ACC112 (cell line): ENCODE measurements at regions not wholly inside any gene's neighbourhood (a gene's known extent, or its start where the extent isn't known, plus 50 kb on each side); places are given as distances from the start of the nearest gene placed in this dataset.

Source experiments
- H2AFZ ChIP-seq: fragments of 200-600 bp; sonication (generic); one replicate; pipeline ENCODE4 v1.6.0; 2017; ENCODE audit warnings: antibody characterized with exemption, low read length; ENCODE audit not compliant: unreplicated experiment
- H3K27ac ChIP-seq: fragments of 200-600 bp; sonication (generic); 2 replicates; pipeline ENCODE4 v1.5.1; 2014; ENCODE audit warnings: low read depth, mild to moderate bottlenecking, antibody characterized with exemption, low read length, moderate library complexity
- H3K27me3 ChIP-seq: fragments of 200-600 bp; sonication (generic); 2 replicates; pipeline ENCODE4 v1.6.1; 2014; ENCODE audit warnings: mild to moderate bottlenecking, antibody characterized with exemption, low read length, moderate library complexity, mixed read lengths; ENCODE audit not compliant: insufficient read depth
- H3K36me3 ChIP-seq: fragments of 200-600 bp; sonication (generic); 2 replicates; pipeline ENCODE4 v1.6.1; 2016; ENCODE audit warnings: mild to moderate bottlenecking, antibody characterized with exemption, low read length, moderate library complexity, mixed read lengths; ENCODE audit not compliant: insufficient read depth
- H3K4me1 ChIP-seq: fragments of 200-600 bp; sonication (generic); one replicate; pipeline ENCODE4 v1.6.1; 2016; ENCODE audit warnings: low read length, mixed read lengths; ENCODE audit not compliant: insufficient read depth, unreplicated experiment, control insufficient read depth
- H3K4me3 ChIP-seq: fragments of 200-600 bp; sonication (generic); 2 replicates; pipeline ENCODE4 v1.5.1; 2014; ENCODE audit warnings: mild to moderate bottlenecking, low read depth, low read length
- H3K79me2 ChIP-seq: fragments of 200-600 bp; sonication (generic); one replicate; pipeline ENCODE4 v1.6.0; 2016; ENCODE audit warnings: low read length; ENCODE audit not compliant: control insufficient read depth, unreplicated experiment, insufficient read depth

DNA sequence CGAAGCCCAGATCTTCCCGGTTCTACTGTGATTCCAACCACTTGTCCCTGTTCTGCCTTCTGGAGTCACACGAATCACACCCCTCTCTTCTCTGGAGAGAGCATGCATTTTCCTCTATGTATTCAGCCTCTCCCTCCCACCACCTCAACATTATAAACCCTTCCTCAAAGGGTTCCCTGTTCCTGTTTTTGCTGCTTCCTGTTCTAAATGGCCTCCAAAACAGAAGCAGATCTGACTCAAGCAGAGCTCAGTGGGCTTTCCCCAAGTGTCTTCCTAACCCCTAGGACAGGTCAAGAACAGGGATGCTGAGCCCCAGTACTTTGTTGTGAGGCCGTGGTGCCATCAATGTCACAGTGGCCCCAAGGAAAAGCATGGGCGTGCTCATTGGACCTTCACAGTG lies 75.7 kb upstream of the ARNT2 start:
- Histone ChIP-seq H3K36me3 (no peaks in the 10 kb centered on the region), H3K27me3 (peaks cover 11% of the 10 kb centered on the region; the same call in 1 of the 2 replicates), H3K4me1 (no peaks in the 10 kb centered on the region), H3K79me2 (no peaks in the 10 kb centered on the region), H3K4me3 (no peak overlapping the region), H3K27ac (no peak overlapping the region), H2AFZ (no peak overlapping the region)

DNA sequence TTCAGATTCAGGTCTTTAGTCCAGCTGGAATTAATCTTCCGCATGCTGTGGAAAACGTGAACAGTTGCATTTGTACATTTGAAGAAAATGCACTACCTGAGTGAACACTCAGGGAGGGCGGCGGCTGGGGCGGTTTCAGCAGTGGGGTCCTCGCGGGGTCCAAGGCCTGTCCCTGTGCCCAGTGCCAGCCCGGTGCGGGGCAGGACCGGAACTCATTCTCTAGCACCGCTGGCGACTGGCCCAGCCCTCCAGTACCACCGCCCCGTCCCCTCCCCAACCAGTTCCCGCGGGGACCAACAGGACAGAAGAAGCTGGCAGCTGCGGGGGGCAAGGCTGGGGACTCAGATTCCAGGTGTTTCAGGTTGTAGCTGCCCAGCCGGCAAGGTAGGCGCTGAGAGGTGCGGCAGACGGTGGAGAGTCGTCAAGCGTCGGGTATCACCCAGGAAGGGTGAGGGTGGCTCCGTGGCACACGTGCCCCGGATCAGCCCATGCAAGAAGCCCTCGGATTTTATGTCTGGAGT lies 72.2 kb upstream of the ARNT2 start:
- H2AFZ ChIP-seq = no peak overlapping the region
- H3K27me3 ChIP-seq = peaks cover 40% of the 10 kb centered on the region
- no peaks in the 10 kb centered on the region for H3K36me3 ChIP-seq
- H3K79me2 ChIP-seq = no peaks in the 10 kb centered on the region
- no peak overlapping the region for H3K27ac ChIP-seq
- H3K4me1 ChIP-seq = no peaks in the 10 kb centered on the region
- H3K4me3 ChIP-seq = no peak overlapping the region

DNA sequence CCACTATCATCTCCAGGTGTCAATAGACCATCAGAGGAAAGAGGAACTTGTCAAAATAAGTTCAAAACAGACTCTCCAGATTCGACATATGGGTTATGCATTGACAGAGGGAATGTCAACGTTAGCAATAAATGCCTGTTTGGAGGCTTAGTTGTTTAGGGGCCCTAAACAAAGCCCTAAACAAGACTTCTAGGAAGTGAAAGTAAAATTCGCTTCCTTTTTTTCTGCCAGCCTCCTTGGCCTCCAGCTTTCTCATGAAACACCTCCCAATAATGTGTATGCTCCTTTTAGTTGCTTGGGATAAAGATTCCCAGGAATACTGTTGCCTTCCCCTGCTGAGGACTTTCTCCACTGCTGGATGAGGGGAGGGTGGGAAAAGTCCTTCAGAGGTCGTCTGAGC lies 70.9 kb upstream of the ARNT2 start:
- no peaks in the 10 kb centered on the region for H3K79me2 ChIP-seq
- H3K27me3 ChIP-seq = peaks cover 50% of the 10 kb centered on the region
- no peaks in the 10 kb centered on the region for H3K4me1 ChIP-seq
- peak overlapping the region; percentile 62 for H2AFZ ChIP-seq
- peak overlapping the region; percentile 29; the same call in 1 of the 2 replicates for H3K4me3 ChIP-seq
- H3K36me3 ChIP-seq = no peaks in the 10 kb centered on the region
- no peak overlapping the region for H3K27ac ChIP-seq

GRCh38 chr15:80334521-80334920 lies 69.7 kb upstream of the ARNT2 start:
- Histone ChIP-seq H3K4me1 (no peaks in the 10 kb centered on the region), H3K36me3 (no peaks in the 10 kb centered on the region), H3K27me3 (peaks cover 58% of the 10 kb centered on the region), H3K79me2 (no peaks in the 10 kb centered on the region), H2AFZ (no peak overlapping the region), H3K27ac (no peak overlapping the region), H3K4me3 (no peak overlapping the region)

- H3K36me3 ChIP-seq = no peaks in the 10 kb centered on the region
- no peaks in the 10 kb centered on the region for H3K79me2 ChIP-seq
- H2AFZ ChIP-seq = no peak overlapping the region
- no peaks in the 10 kb centered on the region for H3K4me1 ChIP-seq
- H3K27ac ChIP-seq = no peak overlapping the region
- peaks cover 79% of the 10 kb centered on the region for H3K27me3 ChIP-seq
- no peak overlapping the region for H3K4me3 ChIP-seq
These were observed 64.6 kb upstream of the ARNT2 start for GRCh38 chr15:80339601-80340000.

GRCh38 chr15:80342148-80342547 lies 62.0 kb upstream of the ARNT2 start:
- H3K4me1 ChIP-seq = no peaks in the 10 kb centered on the region
- peaks cover 75% of the 10 kb centered on the region for H3K27me3 ChIP-seq
- no peaks in the 10 kb centered on the region for H3K36me3 ChIP-seq
- no peaks in the 10 kb centered on the region for H3K79me2 ChIP-seq
- no peak overlapping the region for H2AFZ ChIP-seq
- H3K27ac ChIP-seq = no peak overlapping the region
- no peak overlapping the region for H3K4me3 ChIP-seq

- H2AFZ ChIP-seq = no peak overlapping the region
- H3K79me2 ChIP-seq = no peaks in the 10 kb centered on the region
- H3K27me3 ChIP-seq = peaks cover 80% of the 10 kb centered on the region
- H3K4me3 ChIP-seq = no peak overlapping the region
- no peaks in the 10 kb centered on the region for H3K4me1 ChIP-seq
- H3K27ac ChIP-seq = no peak overlapping the region
- H3K36me3 ChIP-seq = no peaks in the 10 kb centered on the region
These were observed 60.6 kb upstream of the ARNT2 start for GRCh38 chr15:80343554-80343992.

DNA sequence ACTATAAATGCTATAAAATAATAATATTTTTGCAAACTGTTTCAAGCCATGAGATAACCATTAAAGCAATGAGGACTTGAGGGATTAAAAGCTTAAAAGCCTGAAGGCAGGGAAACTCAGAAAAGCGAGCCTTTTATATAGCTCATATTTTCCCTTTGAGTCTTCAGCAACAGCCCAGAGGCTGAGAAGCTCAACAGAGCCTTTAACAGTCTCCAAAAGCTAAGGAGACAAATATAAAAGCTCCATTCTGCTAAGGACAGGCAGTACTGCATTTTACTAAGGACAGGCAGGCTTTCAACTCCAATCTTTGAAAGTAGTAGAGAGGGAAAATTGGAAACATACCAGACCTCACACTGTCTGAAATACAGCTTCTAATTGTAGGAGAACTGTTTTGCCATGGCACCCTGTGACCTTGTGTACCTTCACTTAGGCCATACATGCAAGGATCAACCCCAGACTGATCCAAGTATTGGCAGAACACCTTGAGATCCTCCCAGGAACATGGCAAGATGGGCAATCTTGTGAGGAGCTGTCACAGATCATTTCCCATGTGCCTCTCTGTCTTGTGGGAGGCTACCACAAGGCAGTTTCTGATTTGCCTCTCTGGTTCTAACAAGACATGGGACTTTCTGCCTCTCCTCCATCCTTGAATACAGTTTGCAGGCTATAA lies 53.1 kb upstream of the ARNT2 start:
- Histone ChIP-seq H3K79me2 (no peaks in the 10 kb centered on the region), H3K27ac (no peak overlapping the region), H3K4me1 (no peaks in the 10 kb centered on the region), H3K27me3 (peaks cover 71% of the 10 kb centered on the region), H3K36me3 (no peaks in the 10 kb centered on the region), H3K4me3 (no peak overlapping the region), H2AFZ (no peak overlapping the region)
